Amniotic stem cell (primary cell): ENCODE measurements at regions not wholly inside any gene's neighbourhood (a gene's known extent, or its start where the extent isn't known, plus 50 kb on each side); places are given as distances from the start of the nearest gene placed in this dataset.

Experiments
- DNase-seq: peaks from one replicate; lab custom pipeline; 2025; lab: John Stamatoyannopoulos, UW

DNA sequence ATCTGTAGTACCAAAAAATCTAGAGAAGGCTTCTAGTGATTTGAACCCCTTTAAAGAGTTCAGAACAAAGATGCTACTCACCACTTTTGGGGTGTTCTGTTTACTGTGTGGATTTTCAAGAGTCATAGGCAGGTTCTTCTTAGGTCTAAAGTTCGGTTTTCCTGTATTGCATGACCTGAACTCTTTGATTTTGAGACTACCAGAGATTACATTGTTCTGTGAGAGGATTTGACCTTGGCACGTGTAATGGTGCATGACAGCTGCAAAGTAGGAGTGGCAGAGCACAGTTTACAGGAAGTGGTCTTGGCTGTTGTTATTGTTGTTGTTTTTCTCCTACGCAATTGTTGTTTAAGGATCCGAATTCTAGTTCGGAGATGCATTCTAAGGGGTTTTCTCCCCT lies 592.7 kb downstream of the EPHA7 start:
- DNase-seq, result no peak

DNA sequence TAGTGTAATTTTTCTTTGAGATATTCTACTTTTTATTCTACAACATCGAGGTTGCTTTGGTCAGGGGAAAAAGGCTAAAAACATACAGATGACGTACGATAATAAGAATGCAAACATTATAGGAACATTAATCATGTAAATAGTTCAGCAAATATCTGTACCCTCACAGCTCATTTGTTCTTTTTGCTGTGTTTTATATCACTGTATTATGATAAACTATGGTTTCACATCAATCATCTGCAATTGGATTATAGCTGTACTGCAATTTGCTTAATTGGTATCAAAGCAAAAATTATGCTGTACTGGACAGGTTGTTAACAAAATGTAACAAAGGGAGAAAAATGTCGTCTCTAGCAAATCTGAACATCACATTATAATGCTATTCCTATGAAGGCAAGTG lies 597.1 kb downstream of the EPHA7 start:
- no peak for DNase-seq

DNA sequence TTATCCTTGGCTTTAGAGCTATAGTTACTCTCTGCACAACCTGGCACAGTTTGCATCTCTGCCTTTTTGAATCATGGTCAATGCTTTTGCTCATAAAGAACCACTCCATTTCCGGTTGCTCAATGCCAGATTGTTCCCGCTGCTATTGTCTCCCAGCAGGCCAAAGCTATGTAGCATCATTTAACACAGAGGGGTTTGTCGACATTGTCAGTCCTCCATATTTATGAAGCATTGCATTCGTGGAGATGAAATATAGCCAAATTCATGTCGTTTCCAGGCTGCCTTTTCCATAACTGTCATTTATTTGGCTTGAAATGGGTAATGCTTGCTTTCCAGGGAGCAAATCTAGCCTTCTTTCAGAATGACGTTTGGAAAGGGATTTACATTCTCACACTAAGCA lies 598.8 kb downstream of the EPHA7 start:
- no peak for DNase-seq

DNA sequence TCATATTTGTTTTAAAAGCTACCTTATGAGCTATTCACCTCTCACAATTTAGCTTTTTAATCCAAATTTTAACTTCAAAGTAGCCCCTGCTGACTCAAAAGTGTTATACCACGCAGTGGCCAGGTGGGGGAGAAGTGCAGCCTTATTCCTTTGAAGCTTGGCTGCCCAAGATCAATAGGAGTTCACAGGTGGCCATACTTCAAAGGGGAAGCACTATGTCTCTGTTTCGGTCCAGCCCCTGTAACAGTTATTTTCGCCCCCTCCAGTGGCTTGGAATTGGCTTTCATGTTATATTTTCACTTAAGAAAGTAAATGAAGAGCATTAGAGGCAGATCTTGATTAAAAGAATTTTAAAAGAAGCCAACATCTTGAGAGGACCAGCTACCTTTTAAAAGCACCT lies 608.4 kb downstream of the EPHA7 start:
- no peak for DNase-seq

DNA sequence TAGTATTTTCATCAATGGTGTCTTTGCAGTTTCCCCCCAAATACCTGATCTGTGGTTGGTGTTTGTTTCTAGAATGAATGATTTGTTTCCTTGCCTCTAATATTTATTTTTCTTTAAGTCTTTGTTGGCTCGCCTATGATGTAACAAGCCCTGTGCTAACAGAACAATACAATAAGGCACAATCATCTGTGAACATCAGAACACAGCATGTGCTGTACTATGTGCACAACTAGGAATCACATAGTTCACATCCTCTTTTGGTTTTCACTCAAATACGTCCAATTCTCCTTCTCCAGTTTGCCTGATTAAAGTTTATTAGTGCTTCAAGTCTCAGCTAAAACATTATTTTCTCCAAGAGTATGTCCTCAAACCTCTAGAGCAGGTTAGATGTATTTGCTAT lies 613.1 kb downstream of the EPHA7 start:
- DNase-seq, result no peak

DNA sequence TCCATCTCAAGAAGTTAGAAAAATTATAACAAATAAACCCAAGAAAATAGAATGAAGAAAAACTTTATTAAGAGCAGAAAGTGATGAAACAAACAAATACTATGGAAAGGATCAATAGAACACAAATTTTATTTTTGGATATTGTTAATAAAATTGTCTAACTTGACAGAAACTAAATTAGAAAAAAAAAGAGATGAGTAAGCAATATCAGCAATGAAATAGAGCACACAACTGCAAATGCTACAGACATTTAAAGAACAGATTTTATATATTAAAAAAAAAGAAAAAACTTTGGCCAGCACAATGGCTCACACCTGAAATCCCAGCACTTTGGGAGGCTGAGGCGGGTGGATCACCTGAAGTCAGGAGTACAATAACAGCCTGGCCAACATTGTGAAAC lies 628.0 kb downstream of the EPHA7 start:
- no peak for DNase-seq

DNA sequence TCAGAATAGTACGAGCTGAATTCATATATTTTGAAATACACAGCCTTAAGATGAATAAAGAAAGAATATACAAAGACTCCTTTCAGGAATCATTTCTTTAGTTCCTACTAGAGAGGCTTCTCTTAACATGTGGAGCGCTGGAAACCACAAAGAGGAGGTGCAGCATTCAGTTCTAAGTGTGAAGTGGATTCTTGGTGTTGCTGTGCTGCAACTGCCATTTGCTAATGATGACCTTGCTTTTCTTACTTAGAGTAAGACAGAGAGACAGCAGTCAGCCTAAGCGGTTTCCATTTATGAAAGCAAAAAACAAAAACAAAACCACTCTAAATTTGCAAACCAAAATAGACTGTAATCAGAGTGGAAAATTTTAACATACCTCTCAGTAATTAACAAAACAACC lies 629.0 kb downstream of the EPHA7 start:
- DNase-seq, result no peak

DNA sequence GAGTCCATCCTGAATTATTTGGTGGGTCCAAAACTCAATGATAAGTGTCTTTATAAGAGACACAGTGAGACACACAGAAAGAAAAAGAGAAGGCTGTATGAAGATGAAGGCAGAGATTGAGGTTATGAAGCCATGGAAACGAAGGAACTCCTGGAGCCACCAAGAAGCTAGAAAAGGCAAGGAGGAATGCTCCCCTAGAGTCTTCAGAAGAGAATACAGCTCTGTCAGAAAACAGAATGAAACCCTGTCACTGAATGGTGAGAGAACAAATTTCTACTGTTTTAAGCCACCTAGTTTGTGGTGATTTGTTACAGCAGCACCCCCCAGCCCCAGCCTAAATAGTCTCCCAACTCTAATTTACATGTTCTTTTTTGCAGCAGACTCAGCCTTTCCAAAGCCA lies 635.1 kb downstream of the EPHA7 start:
- no peak for DNase-seq

DNA sequence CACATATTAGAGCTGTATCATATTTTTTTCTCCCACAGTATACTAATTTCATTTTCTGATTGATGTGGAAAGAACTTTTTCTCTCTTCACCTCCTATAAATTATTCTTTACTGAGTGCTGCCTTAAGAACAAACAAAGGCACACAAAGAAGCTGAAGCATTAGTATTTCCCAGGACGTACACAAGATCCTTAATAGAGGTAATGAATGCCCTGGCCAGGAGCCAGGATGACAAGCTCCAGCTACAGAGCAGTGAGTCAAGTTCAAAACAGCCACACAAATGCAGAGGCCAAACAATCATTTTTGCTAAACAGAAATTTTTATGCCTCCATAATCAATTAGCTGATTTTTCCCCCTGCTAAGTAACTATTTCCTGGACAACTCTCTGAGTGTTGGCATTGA lies 639.6 kb downstream of the EPHA7 start:
- DNase-seq, result no peak

DNA sequence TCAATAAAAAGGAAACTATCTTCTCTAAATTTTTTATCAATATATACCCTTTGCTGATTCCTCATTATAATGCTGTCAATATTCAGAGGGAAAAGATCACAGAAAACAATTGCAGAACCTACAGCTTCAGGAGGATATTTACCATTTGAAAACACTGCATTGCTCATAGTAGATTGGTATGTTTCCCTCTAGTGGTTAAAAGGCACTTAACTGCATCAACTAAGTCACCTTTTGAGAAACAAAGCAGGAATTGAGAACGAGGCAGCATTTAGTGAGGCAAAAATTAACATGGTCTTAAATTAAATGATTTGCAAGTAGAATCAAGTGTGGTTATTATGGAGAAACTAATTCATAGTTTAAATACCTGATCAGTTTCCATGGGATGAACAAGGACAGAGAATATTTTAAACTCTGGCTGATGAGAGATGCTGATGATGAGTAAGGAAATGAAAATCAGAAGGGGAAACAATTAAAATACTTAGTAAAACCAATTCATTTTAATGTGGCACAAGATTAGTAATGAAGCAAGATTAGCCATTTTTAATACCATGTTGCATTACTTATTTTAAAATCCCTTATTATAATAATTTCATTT lies 642.1 kb downstream of the EPHA7 start:
- no peak for DNase-seq

DNA sequence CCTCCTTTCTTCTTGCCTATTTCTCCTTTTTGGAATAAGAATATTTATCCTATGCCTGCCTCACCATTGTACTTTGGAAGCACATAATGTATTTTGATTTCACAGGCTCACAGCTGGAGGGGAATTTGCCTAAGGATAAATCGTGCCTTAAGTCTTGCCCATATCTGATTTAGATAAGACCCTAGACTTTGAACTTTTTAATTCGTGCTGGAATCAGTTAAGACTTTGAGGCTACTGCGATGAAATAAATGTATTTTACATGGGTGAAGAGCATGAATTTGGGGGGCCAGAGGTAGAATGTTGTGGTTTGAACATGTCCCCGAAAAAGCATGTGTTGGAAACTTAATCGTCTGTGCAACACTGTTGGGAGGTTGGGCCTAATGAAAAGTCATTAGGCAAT lies 648.8 kb downstream of the EPHA7 start:
- DNase-seq, result no peak

DNA sequence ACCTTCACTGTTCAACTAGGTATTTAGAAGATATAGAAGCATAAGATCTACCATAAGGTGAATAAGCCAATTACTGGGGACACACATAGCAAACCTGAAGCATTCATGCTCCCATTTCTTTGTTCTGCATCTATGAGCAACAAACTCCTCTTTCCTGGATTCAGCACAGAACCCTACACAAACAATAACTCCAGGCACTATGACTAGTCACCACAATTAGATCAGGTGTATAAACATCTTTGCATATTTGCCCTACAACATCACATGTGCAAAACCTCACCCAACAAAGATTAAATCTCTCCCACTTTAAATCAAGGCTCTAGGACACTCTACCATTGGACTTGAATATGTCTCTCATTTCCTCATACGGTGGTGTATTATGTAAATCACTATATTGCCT lies 652.3 kb downstream of the EPHA7 start:
- no peak for DNase-seq

DNA sequence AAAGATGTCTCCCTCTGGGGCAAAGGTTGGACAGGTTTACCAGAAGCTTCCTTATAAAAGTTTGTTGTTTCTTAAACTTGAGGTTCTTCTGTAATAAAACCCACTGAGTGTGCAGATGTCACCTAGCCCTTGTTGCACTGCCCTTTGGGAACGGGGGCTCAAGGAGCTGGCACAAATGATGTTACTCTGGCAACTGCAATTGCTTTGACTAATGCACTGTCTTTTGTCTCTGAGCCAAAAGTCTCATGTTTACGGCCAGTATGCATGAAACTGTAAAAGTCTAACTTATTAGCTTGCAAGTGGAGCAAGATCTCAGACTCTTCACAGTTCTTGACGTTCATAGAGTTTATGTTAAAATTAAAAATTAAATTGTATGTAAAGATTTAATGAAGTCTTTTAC lies 655.7 kb downstream of the EPHA7 start:
- DNase-seq, result no peak

DNA sequence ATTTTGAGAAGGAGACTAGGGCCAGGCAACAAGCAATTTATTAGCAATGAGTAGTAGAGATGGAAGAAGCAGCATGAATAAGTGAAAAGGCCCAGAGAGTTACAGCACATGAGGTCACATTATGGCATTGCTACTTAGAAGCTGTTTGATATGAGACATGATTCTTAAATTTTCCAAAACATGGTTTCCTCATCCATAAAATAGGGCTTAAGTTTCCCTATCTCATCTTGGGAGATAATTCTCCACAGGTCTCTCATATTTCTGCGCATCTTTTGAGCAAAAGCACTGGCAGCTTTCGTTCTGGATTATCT lies 656.1 kb downstream of the EPHA7 start:
- no peak for DNase-seq

DNA sequence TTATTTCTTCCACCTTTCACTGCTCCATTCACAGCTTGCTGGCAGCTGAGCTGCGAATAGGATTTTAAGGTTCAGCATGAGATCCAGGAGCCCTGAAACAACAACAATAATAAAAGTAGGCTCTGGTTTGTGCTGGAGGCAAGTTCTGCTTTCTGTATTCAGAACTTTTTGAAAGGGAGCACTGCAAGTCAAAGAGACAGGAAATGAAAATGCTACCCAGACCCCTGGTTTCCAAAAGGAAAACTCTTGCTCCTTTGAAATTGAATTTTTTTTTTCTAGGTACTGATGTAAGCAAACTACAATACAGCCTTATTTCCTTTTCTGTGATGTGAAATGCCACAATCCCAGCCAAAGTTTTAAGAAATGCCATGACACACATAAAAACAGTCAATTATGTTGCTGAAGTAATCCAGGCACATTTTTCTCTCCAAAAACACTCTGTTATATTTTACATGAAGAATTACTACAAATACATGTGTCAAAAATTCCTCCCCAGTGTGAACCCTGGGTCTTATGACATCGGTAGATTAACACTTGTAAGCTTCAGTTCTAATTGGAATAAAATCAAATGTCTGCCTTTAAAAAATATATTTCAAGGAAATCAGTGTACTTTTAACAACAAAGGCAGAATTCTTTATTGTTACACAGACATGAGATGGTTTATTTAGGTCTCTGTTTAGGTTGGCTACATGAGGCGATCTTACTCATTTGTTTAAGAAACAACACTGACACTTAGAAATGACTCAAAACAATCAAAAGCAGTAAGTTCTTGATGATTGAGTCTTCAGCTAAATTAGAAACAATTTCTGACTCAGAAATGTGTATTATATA lies 656.7 kb downstream of the EPHA7 start:
- DNase-seq, result no peak

DNA sequence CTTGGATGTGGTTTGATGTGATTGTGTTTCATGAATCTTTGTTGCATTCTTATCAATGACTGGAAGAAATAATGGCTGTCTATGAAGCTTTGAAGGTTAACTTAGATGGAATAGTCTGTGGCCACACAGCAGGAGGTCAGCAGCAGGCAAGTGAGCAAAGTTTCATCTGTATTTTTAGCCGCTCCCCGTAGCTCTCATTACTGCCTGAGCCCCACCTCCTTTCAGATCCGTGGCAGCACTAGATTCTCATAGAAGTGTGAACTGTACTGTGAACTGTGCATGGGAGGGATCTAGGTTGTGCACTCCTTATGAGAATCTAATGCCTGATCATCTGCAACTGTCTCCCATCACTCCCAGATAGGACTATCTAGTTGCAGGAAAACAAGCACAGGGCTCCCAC lies 660.2 kb downstream of the EPHA7 start:
- DNase-seq, result no peak

DNA sequence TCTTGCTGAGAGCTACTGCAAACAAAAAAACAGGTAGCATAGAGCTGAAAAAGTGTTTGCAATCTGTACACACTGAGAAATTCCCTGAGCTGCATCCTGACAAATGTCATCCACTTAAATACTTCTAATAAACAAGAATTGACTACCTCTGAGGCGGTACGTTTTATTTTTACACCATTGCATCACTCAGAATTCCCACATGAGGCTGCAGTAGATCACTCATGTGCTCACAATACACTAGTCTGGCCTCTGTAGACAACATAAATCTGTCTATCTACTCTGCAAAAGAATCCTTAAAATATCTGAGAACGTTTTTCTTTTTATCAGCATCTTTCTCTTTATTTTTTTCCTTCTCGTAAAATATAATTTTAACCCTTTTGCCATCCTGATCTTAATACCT lies 661.4 kb downstream of the EPHA7 start:
- DNase-seq, result no peak

DNA sequence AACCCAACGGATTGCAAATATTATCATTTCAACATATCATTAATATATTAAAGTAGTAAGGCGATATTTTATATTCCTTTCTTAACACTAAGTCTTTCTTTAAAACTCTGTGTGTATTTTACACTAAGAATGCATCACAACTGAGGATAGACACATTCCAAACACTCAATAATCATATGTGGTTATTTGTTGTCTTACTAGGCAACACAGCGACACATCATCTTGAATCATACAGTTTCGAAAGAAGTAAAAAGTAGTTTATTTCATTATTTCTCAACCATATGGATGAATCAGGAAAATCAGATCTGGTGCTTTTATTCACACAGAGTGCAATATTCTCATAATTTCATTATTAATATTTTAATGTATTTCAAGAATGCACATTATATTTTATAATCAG lies 662.4 kb downstream of the EPHA7 start:
- no peak for DNase-seq

DNA sequence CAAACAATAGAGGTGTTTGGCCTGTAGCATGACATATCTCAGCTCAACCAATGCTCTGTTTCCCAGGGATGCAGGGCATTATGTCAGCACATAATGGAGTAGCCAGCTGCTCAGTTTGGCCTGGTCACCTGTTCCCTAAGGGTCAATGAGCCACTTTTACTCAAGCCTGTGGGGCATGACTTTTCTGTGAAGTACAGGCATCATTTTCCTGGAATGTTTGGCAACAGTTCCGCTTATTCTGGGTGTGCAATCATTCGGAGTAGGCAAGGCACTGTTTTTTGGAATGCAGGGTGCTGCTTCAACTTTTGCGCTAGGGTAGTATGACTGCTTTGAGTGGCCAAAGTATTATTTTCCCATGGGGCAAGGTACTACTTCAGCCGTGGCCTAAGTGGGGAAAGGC lies 665.4 kb downstream of the EPHA7 start:
- DNase-seq, result no peak

DNA sequence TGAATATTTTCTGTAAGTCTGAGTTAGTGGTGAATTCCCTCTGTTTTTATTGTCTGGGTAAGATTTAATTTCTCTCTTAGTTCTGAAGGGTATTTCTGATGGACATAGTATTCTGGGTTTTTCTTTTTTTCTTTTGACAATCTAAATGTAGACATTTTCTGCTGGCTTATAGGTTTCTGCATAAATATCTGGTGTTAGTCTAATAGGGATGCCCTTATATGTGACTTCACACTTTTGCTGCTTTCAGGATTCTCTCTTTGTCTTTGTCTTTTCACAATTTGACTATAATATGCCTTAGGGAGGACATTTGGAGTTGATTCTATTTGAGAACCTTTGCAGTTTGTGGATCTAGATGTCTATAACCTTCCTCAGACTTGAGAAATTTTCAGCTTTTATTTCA lies 667.2 kb downstream of the EPHA7 start:
- no peak for DNase-seq

DNA sequence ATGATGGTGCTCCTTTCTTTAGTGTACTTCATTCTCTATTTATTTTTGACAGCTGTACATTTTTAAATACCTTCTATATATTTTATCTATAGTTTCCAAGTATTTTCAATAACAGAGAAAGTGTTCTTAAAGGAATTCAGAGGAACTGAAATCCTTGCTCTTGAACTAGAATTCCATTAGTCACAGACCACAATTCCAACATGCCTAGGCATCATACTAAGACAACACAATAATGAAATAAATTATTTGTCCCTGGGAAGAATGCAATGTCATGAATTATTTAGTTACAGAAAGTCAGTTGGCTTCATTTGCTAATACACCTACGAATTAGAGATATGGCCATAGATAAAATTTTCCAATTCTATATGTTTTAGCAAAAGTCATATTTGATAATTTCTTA lies 671.2 kb downstream of the EPHA7 start:
- DNase-seq, result no peak

DNA sequence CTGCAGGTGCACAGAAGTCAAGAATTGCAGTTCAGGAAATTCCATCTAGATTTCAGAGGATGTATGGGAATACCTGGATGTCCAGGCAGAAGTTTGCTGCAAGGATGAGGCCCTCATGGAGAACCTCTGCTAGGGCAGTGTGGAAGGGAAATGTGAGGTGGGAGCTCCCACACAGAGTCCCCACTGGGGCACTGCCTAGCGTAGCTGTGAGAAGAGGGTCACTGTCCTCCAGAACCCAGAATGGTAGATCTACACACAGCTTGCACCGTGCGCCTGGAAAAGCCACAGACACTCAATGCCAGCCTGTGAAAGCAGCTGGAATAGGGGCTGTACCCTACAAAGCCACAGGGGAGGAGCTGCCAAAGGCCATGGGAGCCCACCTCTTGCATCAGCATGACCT lies 681.4 kb downstream of the EPHA7 start:
- DNase-seq, result no peak

DNA sequence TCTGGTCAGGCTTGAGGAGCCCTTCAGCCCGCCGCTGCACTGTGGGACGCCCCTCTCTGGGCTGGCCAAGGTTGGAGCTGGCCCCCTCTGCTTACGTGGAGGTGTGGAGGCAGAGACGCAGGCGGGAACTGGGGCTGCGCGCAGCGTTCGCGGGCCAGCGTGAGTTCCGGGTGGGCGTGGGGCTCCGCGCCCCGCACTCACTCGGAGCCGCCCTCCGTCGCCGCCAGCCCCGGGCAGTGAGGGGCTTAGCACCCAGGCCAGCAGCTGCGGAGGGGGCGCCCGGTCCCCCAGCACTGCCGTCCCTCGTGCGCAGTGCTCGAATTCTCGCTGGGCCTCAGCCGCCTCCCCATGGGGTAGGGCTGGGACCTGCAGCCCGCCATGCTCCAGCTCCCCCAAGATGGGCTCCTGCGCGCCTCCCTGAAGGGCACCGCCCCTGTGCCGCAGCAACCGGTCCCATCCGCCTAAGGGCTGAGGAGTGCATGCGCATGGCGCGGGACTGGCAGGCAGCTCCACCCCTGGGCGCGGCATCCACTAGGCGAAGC lies 695.9 kb downstream of the EPHA7 start:
- no peak for DNase-seq

DNA sequence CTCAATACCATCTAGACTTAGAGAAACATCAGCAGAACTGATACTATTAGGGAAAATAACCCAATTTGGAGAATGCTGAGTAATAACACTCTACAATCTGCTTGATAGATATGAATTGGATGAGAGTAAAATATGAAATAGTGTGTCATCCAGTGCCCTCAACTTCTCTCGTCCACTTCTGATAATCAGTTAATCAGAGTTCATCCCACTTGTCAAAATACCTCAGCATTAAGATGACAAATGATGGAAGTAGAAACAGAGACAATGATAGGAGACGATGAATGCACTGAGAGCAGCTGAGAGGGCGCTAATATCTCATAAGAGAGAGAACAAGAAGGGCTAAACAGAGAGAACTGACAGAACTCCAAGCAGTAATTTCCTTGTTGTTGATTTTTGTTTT lies 699.6 kb downstream of the EPHA7 start:
- no peak for DNase-seq
